ENCODE measurements at regions not wholly inside any gene's neighbourhood (a gene's known extent, or its start where the extent isn't known, plus 50 kb on each side); places are given as distances from the start of the nearest gene placed in this dataset.

GRCh38 chr6:90347411-90347851, 50.8 kb upstream of the BACH2 start:
- Histone ChIP-seq H3F3A (replicated peaks; ENCODE audit: low read depth) (no peaks in the 10 kb centered on the region), H3K79me2 (replicated peaks; ENCODE audit: insufficient read depth) (no peaks in the 10 kb centered on the region), H2AFZ (no peak overlapping the region), H3K9me2 (ENCODE audit: insufficient read depth) (peaks cover 6% of the 10 kb centered on the region; the same call in 1 of the 2 replicates), H4K20me1 (replicated peaks; ENCODE audit: insufficient read depth) (no peaks in the 10 kb centered on the region), H3K36me3 (ENCODE audit: insufficient read depth) (no peaks in the 10 kb centered on the region), H3K4me3 (no peak overlapping the region), H3K4me1 (ENCODE audit: insufficient read depth) (no peaks in the 10 kb centered on the region), H3K27me3 (ENCODE audit: insufficient read depth) (no peaks in the 10 kb centered on the region), H3K4me2 (no peak overlapping the region), H3K27ac (ENCODE audit: low read depth) (no peak overlapping the region)
- TF ChIP-seq REST (IDR thresholded peaks at IDR 0.05; ENCODE audit: unreplicated experiment), result no peak
- TF ChIP-seq POLR2AphosphoS5 (IDR thresholded peaks at IDR 0.05; ENCODE audit: low read depth), result no peak
- no peak for TF ChIP-seq ZNF331 (CRISPR knock-in tag; IDR thresholded peaks at IDR 0.05; ENCODE audit: low read depth)
- no peak for TF ChIP-seq CTCF (conservative IDR thresholded peaks at IDR 0.05; ENCODE audit: low read depth in 2 of 2)
- no peak for TF ChIP-seq ZNF114 (CRISPR knock-in tag; IDR thresholded peaks at IDR 0.05)
- TF ChIP-seq NANOG (IDR thresholded peaks at IDR 0.05; ENCODE audit: borderline replicate concordance), result no peak
- no peak for TF ChIP-seq JUNB (IDR thresholded peaks at IDR 0.05; ENCODE audit: unreplicated experiment)
- no peak for TF ChIP-seq STAT1 (IDR thresholded peaks at IDR 0.05; ENCODE audit: unreplicated experiment)
- no peak for TF ChIP-seq EZH2phosphoT487 (IDR thresholded peaks at IDR 0.05; ENCODE audit: unreplicated experiment)
- TF ChIP-seq CREB1 (CRISPR knock-in tag; IDR thresholded peaks at IDR 0.05; ENCODE audit: low read depth), result no peak
- TF ChIP-seq EZH2 (IDR thresholded peaks at IDR 0.05; ENCODE audit: low read depth, unreplicated experiment), result no peak
- TF ChIP-seq ZNF462 (CRISPR knock-in tag; IDR thresholded peaks at IDR 0.05), result no peak
- TF ChIP-seq ETS1 (IDR thresholded peaks at IDR 0.05), result no peak
- Mint-ChIP-seq H3K36me3 (ENCODE audit: low read depth) (no peaks in the 10 kb centered on the region), H3K4me1 (peaks cover 8% of the 10 kb centered on the region), H3K27ac (no peak overlapping the region), H3K9me3 (no peaks in the 10 kb centered on the region), H3K27me3 (ENCODE audit: insufficient read depth, low read depth, poor library complexity) (no peaks in the 10 kb centered on the region), H3K4me3 (no peak overlapping the region)
- no peak for ATAC-seq
- no peak for DNase-seq (ENCODE audit: low spot score)
